Activated CD4-positive, alpha-beta T cell treated with anti-CD3 and anti-CD28 coated beads, Interleukin-2, amount 50 U/mL, for 16 hours (primary cell): ENCODE measurements at regions not wholly inside any gene's neighbourhood (a gene's known extent, or its start where the extent isn't known, plus 50 kb on each side); places are given as distances from the start of the nearest gene placed in this dataset.
"Not testable (repeated sequence)": the region's sequence is repeated elsewhere in the genome, so short reads cannot be mapped to it uniquely, and the experiment has no call there.

Source experiments
- DNase-seq: peaks from one replicate; pipeline ENCODE4 v3.0.0-alpha.2; 2020

DNA sequence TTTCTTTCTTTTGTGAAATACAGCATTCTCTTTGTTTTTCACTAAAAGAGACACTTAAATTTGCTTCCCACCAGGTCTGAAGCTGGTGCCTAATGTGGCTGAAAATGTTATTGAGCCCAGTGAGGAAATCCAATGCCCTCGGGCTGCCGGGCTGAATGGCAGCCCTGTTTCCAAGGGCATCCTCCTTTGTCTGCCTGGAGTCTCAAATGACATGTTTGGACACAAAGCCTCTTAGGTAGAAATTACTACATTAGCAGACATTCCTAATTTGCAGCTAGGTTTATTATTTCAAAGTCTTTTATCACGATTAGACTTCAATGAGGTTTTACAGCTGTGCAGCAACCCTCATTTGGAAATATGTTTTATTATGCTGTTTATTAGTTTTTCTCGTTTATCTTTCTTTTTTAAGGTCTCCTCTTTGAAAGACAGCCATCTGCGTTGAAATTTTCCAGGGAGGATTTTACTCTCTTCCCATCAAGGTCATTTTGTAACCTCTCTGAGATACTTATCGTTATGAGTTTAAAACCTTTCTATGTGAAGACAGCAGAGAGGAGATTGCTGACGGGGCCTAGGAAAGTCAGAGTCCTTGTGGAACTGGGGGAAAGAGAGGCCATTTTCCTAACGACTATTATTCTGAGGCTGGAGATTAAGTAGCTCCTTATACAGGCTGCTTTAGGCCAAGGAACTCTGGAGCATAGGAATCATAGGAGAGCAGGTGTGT lies 59.0 kb upstream of the ZNF532 start:
- DNase-seq = no peak

DNA sequence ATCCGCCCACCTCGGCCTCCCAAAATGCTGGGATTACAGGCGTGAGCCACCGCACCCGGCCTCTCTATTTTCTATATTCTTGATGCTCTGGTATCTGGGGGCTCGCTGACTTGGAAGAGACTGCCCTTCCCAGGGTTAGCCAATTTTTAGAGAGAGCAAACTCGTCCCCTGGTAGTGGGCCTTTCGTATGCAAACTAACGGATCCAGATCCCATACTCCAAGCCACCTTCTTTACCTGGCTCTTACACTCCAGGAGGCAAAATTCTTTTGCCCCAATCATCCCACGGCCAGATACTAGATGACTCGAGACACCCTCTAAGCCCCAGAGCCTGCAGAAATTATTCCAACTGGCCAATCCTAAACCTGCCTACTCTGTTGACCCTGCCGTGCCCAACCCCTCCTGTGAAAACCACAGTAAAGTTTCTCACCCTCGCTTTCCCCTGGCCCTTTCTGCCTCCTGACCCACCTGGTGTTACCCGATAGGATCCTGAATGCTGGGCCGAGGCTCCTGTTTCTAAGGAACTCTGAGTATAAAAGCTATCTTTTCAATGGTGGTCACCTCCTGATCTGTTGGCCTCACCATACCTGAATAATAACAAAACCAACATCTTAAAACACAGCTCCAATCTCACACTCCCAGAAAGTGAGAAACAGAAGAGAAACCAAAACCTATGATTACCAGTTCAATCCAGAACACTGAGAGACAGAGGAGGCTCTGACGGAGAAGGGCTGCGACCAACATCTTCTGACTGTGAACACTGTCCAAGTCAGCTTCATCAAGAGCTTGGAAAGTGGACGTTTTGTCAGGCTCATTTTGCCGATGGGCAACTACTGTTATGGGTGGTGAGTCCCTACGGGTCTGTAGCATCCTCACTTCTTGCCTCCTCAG lies 57.6 kb upstream of the ZNF532 start:
- peak; percentile 38 for DNase-seq

DNA sequence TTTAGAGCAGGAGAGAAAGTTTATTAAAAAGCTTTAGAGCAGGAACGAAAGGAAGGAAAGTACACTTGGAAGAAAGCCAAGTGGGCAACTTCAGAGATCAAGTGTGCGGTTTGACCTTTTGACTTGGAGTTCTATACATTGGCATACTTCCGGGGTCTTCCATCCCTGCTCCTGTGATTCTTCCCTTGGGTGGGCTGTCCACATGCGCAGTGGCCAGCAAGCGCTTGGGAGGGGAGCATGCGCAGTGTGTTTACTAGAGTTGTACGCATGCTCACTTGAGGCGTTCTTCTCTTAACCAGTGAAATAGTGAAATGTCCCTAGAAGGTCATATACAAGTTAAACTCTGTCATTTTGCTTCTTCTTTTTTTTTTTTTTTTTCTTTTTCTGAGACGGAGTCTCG lies 56.9 kb upstream of the ZNF532 start:
- DNase-seq = no peak

DNA sequence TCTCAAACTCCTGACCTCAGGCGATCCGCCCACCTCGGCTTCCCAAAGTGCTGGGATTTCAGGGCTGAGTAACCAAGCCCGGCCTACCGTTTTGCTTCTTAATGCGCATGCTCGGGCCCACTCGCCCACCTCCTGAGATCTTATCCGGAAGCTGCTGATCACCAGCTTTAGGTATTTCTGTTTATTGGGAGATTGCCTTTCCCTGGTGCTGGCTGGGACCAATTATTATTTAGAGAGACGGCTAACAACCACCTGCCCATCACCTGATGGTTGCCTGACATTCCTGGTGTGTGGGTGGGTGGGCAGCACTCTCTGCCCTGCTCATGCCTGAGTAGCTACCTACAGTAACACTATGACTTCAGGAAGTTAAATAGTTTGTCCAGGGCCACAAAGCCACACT lies 56.3 kb upstream of the ZNF532 start:
- no peak for DNase-seq

DNA sequence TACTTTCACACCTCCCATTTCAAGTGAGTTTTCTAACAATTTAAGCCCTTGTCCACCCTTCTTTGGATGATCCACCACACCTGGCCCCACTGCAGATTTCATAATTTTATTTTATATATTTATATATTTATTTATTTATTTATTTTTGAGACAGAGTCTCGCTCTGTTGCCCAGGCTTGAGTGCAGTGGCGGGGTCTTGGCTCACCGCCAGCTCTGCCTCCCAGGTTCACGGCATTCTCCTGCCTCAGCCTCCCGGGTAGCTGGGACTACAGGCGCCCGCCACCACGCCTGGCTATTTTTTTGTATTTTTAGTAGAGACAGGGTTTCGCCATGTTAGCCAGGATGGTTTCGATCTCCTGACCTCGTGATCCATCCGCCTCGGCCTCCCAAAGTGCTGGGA lies 52.8 kb upstream of the ZNF532 start:
- DNase-seq = not testable (repeated sequence)

DNA sequence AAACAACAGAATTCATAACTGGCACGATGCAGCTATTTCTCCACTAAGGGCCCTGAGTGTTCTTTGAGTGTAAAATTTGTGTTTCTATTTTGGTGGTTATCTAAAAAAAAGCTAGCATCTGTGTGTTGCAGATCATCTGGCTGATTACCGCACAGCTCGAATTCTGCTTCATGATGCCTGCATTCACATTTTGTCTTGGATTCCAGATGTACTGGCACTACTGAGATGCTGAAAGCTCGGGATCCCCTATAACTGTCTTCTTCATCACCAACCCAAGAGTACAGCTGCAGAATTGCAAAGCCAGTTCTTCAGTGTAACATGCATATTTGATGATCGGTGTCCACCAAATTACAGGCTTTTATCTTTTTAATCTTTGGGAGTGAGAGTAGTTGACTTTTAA lies 51.6 kb upstream of the ZNF532 start:
- no peak for DNase-seq

DNA sequence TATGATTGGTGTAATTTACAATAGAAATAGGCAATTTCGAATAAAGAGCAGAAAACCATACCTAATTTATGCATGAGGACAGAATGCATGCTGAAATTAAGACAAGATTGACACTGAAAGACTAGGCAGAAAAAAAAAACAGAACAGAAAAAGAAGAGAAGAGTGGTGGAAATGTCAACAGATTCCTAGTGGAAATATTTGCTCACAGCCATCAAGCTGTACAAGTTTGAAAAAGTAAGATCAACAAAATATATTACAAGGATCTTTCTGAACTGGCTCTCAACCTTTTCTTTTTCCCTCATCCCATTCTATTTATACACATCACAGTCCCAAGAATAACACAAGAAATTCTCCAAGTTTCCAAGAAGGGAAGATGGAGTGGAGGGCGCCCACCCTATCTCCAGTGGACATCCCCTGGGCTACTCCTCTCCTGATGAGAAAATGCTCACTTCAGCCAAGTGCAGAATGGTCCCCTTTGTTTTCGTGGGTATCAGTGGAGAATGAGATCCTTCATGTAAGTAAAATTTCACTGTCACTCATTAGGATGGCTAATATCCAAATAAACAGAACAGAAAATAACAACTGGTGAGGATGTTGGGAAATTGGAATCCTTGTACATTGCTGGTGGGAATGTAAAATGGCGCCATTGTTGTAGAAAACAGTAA lies 51.0 kb upstream of the ZNF532 start:
- DNase-seq = no peak

DNA sequence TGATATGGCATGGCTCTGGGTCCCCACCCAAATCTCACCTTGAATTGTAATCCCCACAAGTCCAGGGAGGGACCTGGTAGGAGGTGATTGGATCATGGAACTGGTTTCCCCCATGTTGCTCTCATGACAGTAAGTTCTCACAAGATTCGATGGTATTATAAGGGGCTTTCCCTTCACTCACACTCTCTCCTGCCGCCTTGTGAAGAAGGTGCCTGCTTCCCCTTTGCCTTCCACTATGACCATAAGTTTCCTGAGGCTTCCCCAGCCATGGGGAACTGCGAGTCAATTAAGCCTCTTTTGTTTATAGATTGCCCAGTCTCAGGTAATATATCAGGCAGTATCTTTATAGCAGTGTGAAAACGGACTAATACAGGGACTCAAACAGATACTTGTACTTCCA lies 50.4 kb upstream of the ZNF532 start:
- no peak for DNase-seq
